Prostate gland (tissue), 2 donors: ENCODE measurements at regions not wholly inside any gene's neighbourhood (a gene's known extent, or its start where the extent isn't known, plus 50 kb on each side); places are given as distances from the start of the nearest gene placed in this dataset.

Experiments used
- CTCF ChIP-seq, 4 experiments: fragments of 200-600 bp in 2 of 4; fragments of 450-650 bp in 2 of 4; sonication (generic) in 2 of 4; IDR thresholded peaks; 1 replicate in 3 of 4; 2 replicates in 1 of 4; pipeline ENCODE4 v1.5.1; 2016 to 2019; ENCODE audit warnings: antibody characterized with exemption in 4 of 4, mild to moderate bottlenecking in 2 of 4, moderate library complexity in 2 of 4
- POLR2A ChIP-seq: fragments of 450-650 bp; IDR thresholded peaks from one replicate; pipeline ENCODE4 v1.6.1; 2016; ENCODE audit warnings: antibody characterized with exemption, mild to moderate bottlenecking
- POLR2AphosphoS5 ChIP-seq: sonication (generic); formaldehyde crosslinking; IDR thresholded peaks from one replicate; pipeline ENCODE4 v1.6.1; 2017; ENCODE audit warnings: antibody characterized with exemption

- no peak for TF ChIP-seq CTCF (IDR thresholded peaks at IDR 0.05)
- no peak for TF ChIP-seq POLR2A
- TF ChIP-seq POLR2AphosphoS5 = no peak
These were observed 355.9 kb upstream of the HNRNPA3 start for GRCh38 chr2:176856683-176857082.
